NCI-H187 treated with DMSO at 0.1 percent for 48 hours (cell line): ENCODE measurements at regions not wholly inside any gene's neighbourhood (a gene's known extent, or its start where the extent isn't known, plus 50 kb on each side); places are given as distances from the start of the nearest gene placed in this dataset.
"Not testable (repeated sequence)": the region's sequence is repeated elsewhere in the genome, so short reads cannot be mapped to it uniquely, and the experiment has no call there.

Experiments used
- DNase-seq: peaks from one replicate; lab custom pipeline; 2025; lab: John Stamatoyannopoulos, UW

GRCh38 chr5:91487420-91487819, 104.3 kb upstream of the ARRDC3 start:
- peak; percentile 71 for DNase-seq

GRCh38 chr5:91486638-91487037, 103.5 kb upstream of the ARRDC3 start:
- DNase-seq: no peak

- no peak for DNase-seq
Observed at GRCh38 chr5:91484662-91485061, 101.5 kb upstream of the ARRDC3 start.

- not testable (repeated sequence) for DNase-seq
Observed at GRCh38 chr5:91479376-91479775, 96.3 kb upstream of the ARRDC3 start.

GRCh38 chr5:91478096-91478495, 95.0 kb upstream of the ARRDC3 start:
- no peak for DNase-seq

- DNase-seq: no peak
Observed at GRCh38 chr5:91477408-91477807, 94.3 kb upstream of the ARRDC3 start.

GRCh38 chr5:91474201-91474600, 91.1 kb upstream of the ARRDC3 start:
- no peak for DNase-seq

- DNase-seq: no peak
Observed at GRCh38 chr5:91472631-91473030, 89.5 kb upstream of the ARRDC3 start.

- no peak for DNase-seq
Observed at GRCh38 chr5:91469517-91470165, 86.5 kb upstream of the ARRDC3 start.

- no peak for DNase-seq
Observed at GRCh38 chr5:91468651-91469422, 85.7 kb upstream of the ARRDC3 start.

GRCh38 chr5:91464886-91465646, 81.9 kb upstream of the ARRDC3 start:
- DNase-seq: no peak

GRCh38 chr5:91457681-91458058, 74.6 kb upstream of the ARRDC3 start:
- no peak for DNase-seq

GRCh38 chr5:91456928-91457680, 74.0 kb upstream of the ARRDC3 start:
- no peak for DNase-seq

GRCh38 chr5:91449083-91449482, 66.0 kb upstream of the ARRDC3 start:
- no peak for DNase-seq

- not testable (repeated sequence) for DNase-seq
Observed at GRCh38 chr5:91448079-91448478, 65.0 kb upstream of the ARRDC3 start.

GRCh38 chr5:91446880-91447279, 63.8 kb upstream of the ARRDC3 start:
- DNase-seq: not testable (repeated sequence)

- DNase-seq: no peak
Observed at GRCh38 chr5:91443761-91444467, 60.8 kb upstream of the ARRDC3 start.

GRCh38 chr5:91443023-91443422, 59.9 kb upstream of the ARRDC3 start:
- no peak for DNase-seq

- DNase-seq: no peak
Observed at GRCh38 chr5:91441082-91441481, 58.0 kb upstream of the ARRDC3 start.

GRCh38 chr5:91438871-91439270, 55.8 kb upstream of the ARRDC3 start:
- no peak for DNase-seq

GRCh38 chr5:91436241-91436640, 53.1 kb upstream of the ARRDC3 start:
- no peak for DNase-seq

- DNase-seq: no peak
Observed at GRCh38 chr5:91434348-91434747, 51.2 kb upstream of the ARRDC3 start.
